SK-N-SH (cell line): ENCODE measurements at regions not wholly inside any gene's neighbourhood (a gene's known extent, or its start where the extent isn't known, plus 50 kb on each side); places are given as distances from the start of the nearest gene placed in this dataset.

ENCODE experiments used
- CTCF ChIA-PET: fragments of 300-600, 350-600 bp; formaldehyde crosslinking; extraction: SDS; loops from one replicate; lab custom pipeline; 2021; lab: Yijun Ruan, JAX
- POLR2A ChIA-PET: fragments of 350-600 bp; sonication (Branson Sonifier 250); formaldehyde crosslinking; extraction: SDS; loops from one replicate; lab custom pipeline; 2020; ENCODE audit warnings: antibody characterized with exemption, inconsistent platforms; lab: Yijun Ruan, JAX
- DNase-seq: peaks from one replicate; pipeline ENCODE4 v3.0.0; 2012
- H2AFZ ChIP-seq: fragments of 200-600 bp; sonication (generic); 2 replicates; pipeline ENCODE4 v1.8.1; 2016; ENCODE audit warnings: antibody characterized with exemption, mild to moderate bottlenecking, low read depth
- H3F3A ChIP-seq: fragments of 200-600 bp; sonication (generic); replicated peaks from 2 replicates; pipeline ENCODE3; 2016; ENCODE audit warnings: antibody characterized with exemption, mild to moderate bottlenecking; ENCODE audit not compliant: insufficient read depth
- H3K27ac ChIP-seq, 2 experiments: fragments of 200-500 bp in 1 of 2; fragments of 200-600 bp in 1 of 2; sonication (Bioruptor generic) in 1 of 2; sonication (generic), shearing (Covaris generic) in 1 of 2; 2 replicates each; pipeline versions ENCODE4 v1.5.1 to v1.6.1; 2014 to 2016; ENCODE audit warnings: low read depth in 2 of 2, inconsistent platforms in 1 of 2, low read length in 1 of 2, mild to moderate bottlenecking in 1 of 2, mixed read lengths in 1 of 2
- H3K27me3 ChIP-seq: fragments of 200-600 bp; sonication (generic), shearing (Covaris generic); 2 replicates; pipeline ENCODE4 v1.6.1; 2016; ENCODE audit warnings: mixed run types; ENCODE audit not compliant: insufficient read depth
- H3K36me3 ChIP-seq, 2 experiments: fragments of 200-500 bp in 1 of 2; fragments of 200-600 bp in 1 of 2; sonication (Bioruptor generic) in 1 of 2; sonication (generic) in 1 of 2; replicated peaks in 1 of 2; 2 replicates each; pipeline versions ENCODE3 to v1.5.1; 2014 to 2016; ENCODE audit warnings: low read length in 1 of 2, mild to moderate bottlenecking in 1 of 2; ENCODE audit not compliant: insufficient read depth in 2 of 2, control insufficient read depth in 1 of 2
- H3K4me1 ChIP-seq, 2 experiments: fragments of 200-500 bp in 1 of 2; fragments of 200-600 bp in 1 of 2; sonication (Bioruptor generic) in 1 of 2; sonication (generic), shearing (Covaris generic) in 1 of 2; 2 replicates each; pipeline versions ENCODE4 v1.5.1 to v1.6.1; 2014 to 2016; ENCODE audit warnings: low read depth in 1 of 2, low read length in 1 of 2, mixed run types in 1 of 2; ENCODE audit not compliant: insufficient read depth in 2 of 2, control insufficient read depth in 1 of 2
- H3K4me2 ChIP-seq: fragments of 200-600 bp; sonication (generic), shearing (Covaris generic); 2 replicates; pipeline ENCODE4 v1.6.1; 2017; ENCODE audit warnings: mixed run types
- H3K4me3 ChIP-seq, 2 experiments: fragments of 200-500 bp in 1 of 2; fragments of 200-600 bp in 1 of 2; sonication (Bioruptor generic) in 1 of 2; sonication (generic), shearing (Covaris generic) in 1 of 2; 2 replicates each; pipeline versions ENCODE4 v1.5.1 to v1.8.1; 2014 to 2016; ENCODE audit warnings: low read depth in 2 of 2, inconsistent platforms in 1 of 2, low read length in 1 of 2, mild to moderate bottlenecking in 1 of 2, mixed read lengths in 1 of 2, moderate library complexity in 1 of 2
- H3K79me2 ChIP-seq: fragments of 200-600 bp; sonication (generic); 2 replicates; pipeline ENCODE4 v1.8.1; 2017; ENCODE audit warnings: mild to moderate bottlenecking; ENCODE audit not compliant: insufficient read depth
- H3K9ac ChIP-seq: fragments of 200-600 bp; sonication (generic); 2 replicates; pipeline ENCODE4 v1.6.1; 2017; ENCODE audit warnings: mixed run types
- H3K9me2 ChIP-seq: fragments of 200-600 bp; sonication (generic); 2 replicates; pipeline ENCODE4 v1.6.1; 2017; ENCODE audit warnings: mixed run types
- H3K9me3 ChIP-seq: fragments of 200-600 bp; sonication (generic); 2 replicates; pipeline ENCODE4 v1.6.1; 2017; ENCODE audit warnings: mixed run types, mild to moderate bottlenecking, moderate library complexity
- H4K20me1 ChIP-seq: fragments of 200-600 bp; sonication (generic); 2 replicates; pipeline ENCODE4 v1.6.1; 2017; ENCODE audit warnings: mild to moderate bottlenecking, mixed run types; ENCODE audit not compliant: insufficient read depth
- EP300 ChIP-seq, 2 experiments: IDR thresholded peaks; 2 replicates each; pipeline versions ENCODE4 v1.4.0 to v1.6.1; 2012; ENCODE audit warnings: borderline replicate concordance in 1 of 2, low read depth in 1 of 2, low read length in 1 of 2
- FOSL2 ChIP-seq: IDR thresholded peaks from 2 replicates; pipeline ENCODE4 v1.4.0; 2012; ENCODE audit warnings: low read depth, mild to moderate bottlenecking, moderate library complexity, borderline replicate concordance
- GABPA ChIP-seq: IDR thresholded peaks from 2 replicates; pipeline ENCODE4 v1.4.0; 2012; ENCODE audit warnings: low read depth, mild to moderate bottlenecking
- MXI1 ChIP-seq: IDR thresholded peaks from 2 replicates; pipeline ENCODE4 v1.6.1; 2012; ENCODE audit warnings: mild to moderate bottlenecking, low read depth, low read length, improper control_type of control experiment
- NFIC ChIP-seq: IDR thresholded peaks from 2 replicates; pipeline ENCODE4 v1.4.0; 2012; ENCODE audit warnings: borderline replicate concordance
- POLR2AphosphoS5 ChIP-seq: IDR thresholded peaks from 2 replicates; pipeline ENCODE4 v1.6.1; 2012; ENCODE audit warnings: low read depth, low read length
- RAD21 ChIP-seq: IDR thresholded peaks from 2 replicates; pipeline ENCODE4 v1.6.1; 2012; ENCODE audit warnings: mild to moderate bottlenecking, low read length
- RCOR1 ChIP-seq: fragments of 150-350 bp; IDR thresholded peaks from 2 replicates; pipeline ENCODE4 v1.6.1; 2017; ENCODE audit warnings: antibody characterized with exemption, low read length
- RXRA ChIP-seq: IDR thresholded peaks from 2 replicates; pipeline ENCODE4 v1.4.0; 2012; ENCODE audit warnings: low read depth, mild to moderate bottlenecking, borderline replicate concordance
- SIN3A ChIP-seq: IDR thresholded peaks from 2 replicates; pipeline ENCODE4 v1.6.1; 2012; ENCODE audit warnings: low read depth, mild to moderate bottlenecking, low read length, moderate library complexity, borderline replicate concordance
- TAF1 ChIP-seq: IDR thresholded peaks from 2 replicates; pipeline ENCODE4 v1.6.1; 2012; ENCODE audit warnings: low read depth, mild to moderate bottlenecking, low read length, moderate library complexity, borderline replicate concordance
- TEAD4 ChIP-seq: IDR thresholded peaks from 2 replicates; pipeline ENCODE4 v1.4.0; 2012; ENCODE audit warnings: mild to moderate bottlenecking, borderline replicate concordance; ENCODE audit not compliant: insufficient read depth
- WGBS: methylation state at CpG from one replicate; pipeline ENCODE4 v1.1.6; 2017; ENCODE audit warnings: low lambda C conversion rate; 5-methylcytosine and 5-hydroxymethylcytosine counted together
- TF ChIP-seq, protein P1 (sequence below): fragments of 200-600 bp; sonication (generic); IDR thresholded peaks from 2 replicates; pipeline ENCODE4 v1.6.1; 2017; ENCODE audit warnings: antibody characterized with exemption, mild to moderate bottlenecking, moderate library complexity
- TF ChIP-seq, protein P2 (sequence below): fragments of 150-350 bp; IDR thresholded peaks from 2 replicates; pipeline ENCODE4 v1.6.1; 2016; ENCODE audit warnings: mild to moderate bottlenecking, low read depth, low read length
- TF ChIP-seq, protein P3 (sequence below): IDR thresholded peaks from 2 replicates; pipeline ENCODE4 v1.4.0; 2012; ENCODE audit warnings: low read depth, borderline replicate concordance

DNA sequence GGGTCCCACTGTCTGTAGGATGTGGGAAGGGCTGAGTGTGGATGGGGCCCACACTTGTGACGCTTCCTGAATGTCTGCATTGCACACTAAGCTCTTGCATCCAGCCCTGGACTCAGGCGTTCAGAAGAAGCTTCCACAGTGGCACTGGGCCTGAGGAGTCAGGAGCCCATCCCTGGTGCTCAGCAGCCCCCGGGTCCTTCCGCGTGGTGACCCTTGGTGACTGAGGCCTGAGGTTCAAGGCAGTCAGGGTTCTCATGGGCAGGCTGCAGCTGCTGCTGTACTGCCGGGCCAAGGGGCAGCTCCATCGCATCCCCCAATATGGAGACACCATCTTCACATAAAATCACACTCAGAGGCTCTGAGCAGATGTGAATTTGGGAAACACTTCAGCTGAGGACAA is 65.8 kb upstream of the TUBA3E start:
- CTCF ChIA-PET = interaction anchor here (1.4 kb wide), 1 partner anchor 57 kb away, joined by 3 read pairs; no protein-coding TSS in a partner anchor
- H3K4me3 ChIP-seq = no peak overlapping the region
- H3K27ac ChIP-seq = no peak overlapping the region; a peak in 1 of 4 replicates
- TF ChIP-seq, protein P1, sequence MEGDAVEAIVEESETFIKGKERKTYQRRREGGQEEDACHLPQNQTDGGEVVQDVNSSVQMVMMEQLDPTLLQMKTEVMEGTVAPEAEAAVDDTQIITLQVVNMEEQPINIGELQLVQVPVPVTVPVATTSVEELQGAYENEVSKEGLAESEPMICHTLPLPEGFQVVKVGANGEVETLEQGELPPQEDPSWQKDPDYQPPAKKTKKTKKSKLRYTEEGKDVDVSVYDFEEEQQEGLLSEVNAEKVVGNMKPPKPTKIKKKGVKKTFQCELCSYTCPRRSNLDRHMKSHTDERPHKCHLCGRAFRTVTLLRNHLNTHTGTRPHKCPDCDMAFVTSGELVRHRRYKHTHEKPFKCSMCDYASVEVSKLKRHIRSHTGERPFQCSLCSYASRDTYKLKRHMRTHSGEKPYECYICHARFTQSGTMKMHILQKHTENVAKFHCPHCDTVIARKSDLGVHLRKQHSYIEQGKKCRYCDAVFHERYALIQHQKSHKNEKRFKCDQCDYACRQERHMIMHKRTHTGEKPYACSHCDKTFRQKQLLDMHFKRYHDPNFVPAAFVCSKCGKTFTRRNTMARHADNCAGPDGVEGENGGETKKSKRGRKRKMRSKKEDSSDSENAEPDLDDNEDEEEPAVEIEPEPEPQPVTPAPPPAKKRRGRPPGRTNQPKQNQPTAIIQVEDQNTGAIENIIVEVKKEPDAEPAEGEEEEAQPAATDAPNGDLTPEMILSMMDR = no peak
- TF ChIP-seq FOSL2 = no peak
- TF ChIP-seq MXI1 = no peak
- no peak overlapping the region for H3K9ac ChIP-seq
- H3K9me2 ChIP-seq = no peaks in the 10 kb centered on the region
- WGBS = 38% methylated on average over 4 of the region's 7 CpGs
- peaks cover 0 to 36% of the 10 kb centered on the region in 2 experiments; a peak in 2 of 4 replicates for H3K4me1 ChIP-seq
- H2AFZ ChIP-seq = no peak overlapping the region
- no peaks in the 10 kb centered on the region for H3K79me2 ChIP-seq
- H3K27me3 ChIP-seq = no peaks in the 10 kb centered on the region
- H3K9me3 ChIP-seq = no peaks in the 10 kb centered on the region
- H3F3A ChIP-seq = no peaks in the 10 kb centered on the region
- H3K36me3 ChIP-seq = no peaks in the 10 kb centered on the region
- H4K20me1 ChIP-seq = no peaks in the 10 kb centered on the region
- POLR2A ChIA-PET = no interaction called here
- no peak for DNase-seq
- no peak overlapping the region for H3K4me2 ChIP-seq

DNA sequence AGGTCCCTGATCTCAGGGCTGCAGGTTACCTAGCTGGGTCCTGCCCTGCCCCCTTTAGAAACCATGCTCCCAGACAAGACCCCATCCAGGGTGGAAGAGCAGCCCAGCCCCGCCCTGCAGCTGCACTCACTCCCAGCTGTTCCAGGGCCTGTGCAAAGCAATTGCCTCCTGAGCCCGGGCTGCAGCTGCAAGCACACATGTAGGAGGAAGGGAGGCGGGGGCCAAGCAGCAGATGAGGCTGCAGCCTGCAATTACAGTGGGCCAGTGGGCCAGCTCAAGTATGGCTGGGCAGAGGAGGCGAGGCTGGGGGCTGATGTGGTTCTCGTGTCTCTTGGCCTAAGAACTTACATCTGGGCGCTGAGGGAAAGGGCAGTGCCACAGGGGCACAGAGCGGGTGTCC is 65.4 kb upstream of the TUBA3E start:
- CTCF ChIA-PET = interaction anchor here (1.3 to 1.4 kb wide), 2 partner anchors 57 to 69 kb away, joined by 3 to 4 read pairs; no protein-coding TSS in a partner anchor
- Histone ChIP-seq H3K27ac (no peak overlapping the region; a peak in 1 of 4 replicates), H3K4me1 (peaks cover 0 to 36% of the 10 kb centered on the region in 2 experiments; a peak in 2 of 4 replicates), H3K4me2 (no peak overlapping the region), H2AFZ (no peak overlapping the region), H3K27me3 (no peaks in the 10 kb centered on the region), H3F3A (no peaks in the 10 kb centered on the region), H3K9me2 (no peaks in the 10 kb centered on the region), H4K20me1 (no peaks in the 10 kb centered on the region), H3K79me2 (no peaks in the 10 kb centered on the region), H3K36me3 (no peaks in the 10 kb centered on the region), H3K9ac (no peak overlapping the region), H3K4me3 (no peak overlapping the region), H3K9me3 (no peaks in the 10 kb centered on the region)
- WGBS = 42% methylated on average over 2 of the region's 7 CpGs
- no peak for TF ChIP-seq RCOR1
- TF ChIP-seq TEAD4 = no peak
- no peak for TF ChIP-seq RXRA
- no peak for TF ChIP-seq SIN3A
- TF ChIP-seq TAF1 = no peak
- no peak for TF ChIP-seq RAD21
- TF ChIP-seq EP300 (IDR thresholded peaks at IDR 0.05; ENCODE audit: borderline replicate concordance in 1 of 2, low read depth in 1 of 2, low read length in 1 of 2) = no peak
- TF ChIP-seq, protein P2, sequence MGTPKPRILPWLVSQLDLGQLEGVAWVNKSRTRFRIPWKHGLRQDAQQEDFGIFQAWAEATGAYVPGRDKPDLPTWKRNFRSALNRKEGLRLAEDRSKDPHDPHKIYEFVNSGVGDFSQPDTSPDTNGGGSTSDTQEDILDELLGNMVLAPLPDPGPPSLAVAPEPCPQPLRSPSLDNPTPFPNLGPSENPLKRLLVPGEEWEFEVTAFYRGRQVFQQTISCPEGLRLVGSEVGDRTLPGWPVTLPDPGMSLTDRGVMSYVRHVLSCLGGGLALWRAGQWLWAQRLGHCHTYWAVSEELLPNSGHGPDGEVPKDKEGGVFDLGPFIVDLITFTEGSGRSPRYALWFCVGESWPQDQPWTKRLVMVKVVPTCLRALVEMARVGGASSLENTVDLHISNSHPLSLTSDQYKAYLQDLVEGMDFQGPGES = no peak
- no peak for TF ChIP-seq GABPA
- no peak for TF ChIP-seq FOSL2
- no peak for TF ChIP-seq POLR2AphosphoS5
- TF ChIP-seq, protein P3, sequence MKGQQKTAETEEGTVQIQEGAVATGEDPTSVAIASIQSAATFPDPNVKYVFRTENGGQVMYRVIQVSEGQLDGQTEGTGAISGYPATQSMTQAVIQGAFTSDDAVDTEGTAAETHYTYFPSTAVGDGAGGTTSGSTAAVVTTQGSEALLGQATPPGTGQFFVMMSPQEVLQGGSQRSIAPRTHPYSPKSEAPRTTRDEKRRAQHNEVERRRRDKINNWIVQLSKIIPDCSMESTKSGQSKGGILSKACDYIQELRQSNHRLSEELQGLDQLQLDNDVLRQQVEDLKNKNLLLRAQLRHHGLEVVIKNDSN = no peak
- TF ChIP-seq NFIC = no peak
- DNase-seq = no peak
- POLR2A ChIA-PET = no interaction called here
